ENCODE measurements at regions not wholly inside any gene's neighbourhood (a gene's known extent, or its start where the extent isn't known, plus 50 kb on each side); places are given as distances from the start of the nearest gene placed in this dataset.
"Not testable (repeated sequence)": the region's sequence is repeated elsewhere in the genome, so short reads cannot be mapped to it uniquely, and the experiment has no call there.

DNA sequence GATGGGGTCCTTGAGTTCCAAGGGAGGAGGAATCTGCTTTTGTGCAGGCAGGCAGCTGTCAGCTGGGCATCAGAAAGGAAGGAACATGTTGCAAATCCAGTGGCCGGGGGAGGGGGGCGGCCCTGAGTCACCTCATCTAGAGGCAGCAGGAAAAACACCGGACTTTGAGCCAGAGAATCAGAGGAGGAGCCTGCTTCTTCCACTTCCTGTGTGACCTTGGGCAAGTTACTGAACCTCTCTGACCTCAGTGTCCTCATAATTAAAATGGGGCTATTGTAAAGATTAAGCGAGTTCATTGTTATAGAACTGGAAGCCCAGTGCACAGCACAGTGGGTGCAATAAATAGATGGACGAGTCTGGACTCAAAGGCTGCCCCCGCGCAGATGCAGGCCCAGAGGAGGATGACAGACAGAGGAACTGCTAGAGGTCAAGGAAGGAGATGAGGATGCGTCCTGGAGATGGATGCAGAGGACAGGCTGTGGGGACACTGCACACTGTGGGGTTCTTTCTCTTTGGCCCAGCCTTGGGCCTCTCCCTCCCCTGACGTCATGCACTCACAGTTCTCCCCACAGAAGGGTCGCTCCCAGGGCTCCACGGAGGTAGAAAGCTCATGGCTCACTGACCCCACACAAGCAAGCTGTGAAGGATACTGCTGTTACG is 714.3 kb downstream of the MATN1 start:
- no peak for DNase-seq

DNA sequence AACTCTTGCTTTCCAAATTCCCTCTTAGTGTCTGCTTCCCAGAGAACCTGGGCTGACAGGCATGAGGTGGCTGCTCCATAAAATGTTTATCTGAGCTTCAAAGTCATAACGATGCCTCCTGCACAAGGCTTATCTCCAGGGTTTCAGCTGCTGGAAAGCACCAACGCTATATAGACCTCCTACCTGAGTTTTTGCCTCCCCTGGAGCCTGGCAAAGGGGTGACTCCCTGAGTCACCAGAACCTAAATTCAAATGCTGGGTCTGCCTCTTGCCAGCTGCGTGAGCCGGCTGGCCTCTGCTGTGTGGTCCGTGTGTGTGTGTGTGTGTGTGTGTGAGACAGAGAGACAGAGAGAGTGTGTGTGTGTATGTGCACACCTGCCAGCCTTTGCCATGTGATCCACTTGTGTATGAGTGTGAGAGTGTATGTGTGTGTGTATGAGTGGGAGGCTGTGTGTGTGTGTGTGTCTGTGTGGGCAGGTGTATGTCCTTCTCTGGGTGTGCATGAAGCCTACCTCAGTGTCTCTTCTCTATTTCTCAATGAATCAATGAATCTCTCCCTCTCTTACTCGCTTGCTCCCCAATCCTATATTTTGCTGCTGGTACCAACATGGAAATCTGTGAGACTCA is 714.9 kb downstream of the MATN1 start:
- DNase-seq = no peak

DNA sequence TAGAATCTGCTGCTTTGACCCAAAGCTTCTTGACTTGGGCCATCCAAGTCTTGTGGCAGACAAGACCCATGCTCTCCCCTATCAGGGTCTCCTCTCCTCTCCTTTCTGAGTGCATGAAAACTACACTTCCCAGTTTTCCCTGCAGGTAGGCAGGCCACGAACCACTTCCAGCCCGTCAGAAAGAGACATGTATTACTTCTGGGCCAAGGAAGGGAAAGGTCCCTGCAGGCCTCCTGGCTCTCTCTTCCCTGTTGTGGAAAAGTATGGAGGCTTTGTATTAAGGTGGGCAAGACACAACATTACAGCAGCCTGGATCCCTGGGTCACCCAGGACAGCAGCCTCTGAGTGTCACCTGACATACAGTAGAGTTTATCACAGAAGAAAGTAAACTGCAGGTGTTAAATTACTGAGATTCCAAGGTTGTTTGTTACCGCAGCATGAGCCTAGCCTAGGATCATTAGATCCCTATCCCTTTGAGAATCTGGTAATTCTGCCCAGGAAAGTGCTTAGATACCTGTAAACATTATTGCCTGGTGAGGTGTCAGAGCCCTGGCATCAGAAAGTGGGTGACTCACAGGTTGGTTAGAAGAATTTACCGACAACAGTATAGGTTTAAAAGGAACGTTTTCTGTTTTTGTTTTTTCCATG is 717.3 kb downstream of the MATN1 start:
- no peak for DNase-seq

DNA sequence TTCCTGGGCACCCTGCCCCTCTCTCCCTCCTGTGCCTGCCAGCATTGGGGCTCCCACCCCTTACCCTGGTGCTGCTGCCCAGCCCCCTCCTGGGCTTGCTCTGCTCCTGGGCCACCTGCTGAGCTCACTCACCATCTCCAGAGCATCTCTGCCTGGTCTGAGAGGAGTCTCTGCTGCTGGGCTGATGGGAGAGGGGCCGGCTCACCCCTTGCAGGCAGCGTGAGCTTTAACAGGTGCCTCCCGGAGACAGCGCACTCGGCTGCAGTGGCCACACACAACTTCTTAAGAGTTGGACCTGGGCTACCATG is 721.7 kb downstream of the MATN1 start:
- DNase-seq = no peak

DNA sequence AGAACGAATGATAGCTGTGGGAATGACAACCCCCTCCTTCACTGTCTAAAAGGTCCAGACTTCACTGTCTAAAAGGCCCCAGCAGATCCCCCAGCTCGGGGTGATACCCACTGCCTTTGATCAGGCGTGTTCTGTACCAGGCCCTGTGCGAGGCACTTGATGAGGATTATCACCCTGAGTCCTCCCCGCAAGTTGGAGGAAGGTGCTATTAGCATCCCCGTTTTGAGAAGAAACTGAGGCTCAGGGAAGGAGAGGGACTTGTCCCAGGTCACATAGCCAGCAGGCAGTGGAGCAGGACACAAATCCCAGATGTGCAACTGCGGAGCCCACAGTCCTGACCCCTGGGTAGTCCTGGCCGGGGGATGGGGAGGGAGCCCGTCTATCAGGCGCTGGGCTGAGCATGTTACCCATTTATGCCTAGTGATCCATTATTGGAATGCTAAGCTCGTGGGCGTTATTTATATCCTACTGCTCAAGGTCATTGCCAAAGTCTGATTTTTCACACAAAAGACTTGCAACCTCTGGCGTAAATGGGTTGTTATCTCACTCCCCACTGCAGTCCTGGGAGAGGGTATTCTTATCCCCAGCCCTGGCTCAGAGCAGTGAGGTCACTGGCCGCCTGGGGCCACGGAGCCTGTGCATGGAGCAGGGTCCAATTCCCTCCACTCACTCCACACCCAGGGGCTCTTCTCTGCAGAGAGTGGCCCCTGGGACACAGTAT is 722.2 kb downstream of the MATN1 start:
- no peak for DNase-seq

DNA sequence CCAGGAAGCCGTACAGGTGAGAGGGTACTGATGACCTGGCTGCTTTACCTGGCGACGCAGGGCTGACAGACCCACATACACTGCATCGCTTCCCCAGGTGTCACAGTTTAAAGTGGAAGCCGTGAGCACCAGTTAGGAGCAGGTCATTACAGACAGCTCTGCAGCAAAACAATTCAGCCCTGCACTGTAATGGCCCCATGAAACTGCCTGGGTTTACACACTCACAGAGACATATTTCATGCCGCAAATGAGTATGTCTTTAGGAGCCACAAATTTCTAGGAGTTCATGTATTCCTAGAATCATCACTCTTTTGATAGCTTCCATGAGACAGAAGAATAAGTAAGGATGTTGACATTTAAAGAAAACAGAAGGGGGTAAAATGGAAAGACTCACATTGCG is 723.1 kb downstream of the MATN1 start:
- no peak for DNase-seq

DNA sequence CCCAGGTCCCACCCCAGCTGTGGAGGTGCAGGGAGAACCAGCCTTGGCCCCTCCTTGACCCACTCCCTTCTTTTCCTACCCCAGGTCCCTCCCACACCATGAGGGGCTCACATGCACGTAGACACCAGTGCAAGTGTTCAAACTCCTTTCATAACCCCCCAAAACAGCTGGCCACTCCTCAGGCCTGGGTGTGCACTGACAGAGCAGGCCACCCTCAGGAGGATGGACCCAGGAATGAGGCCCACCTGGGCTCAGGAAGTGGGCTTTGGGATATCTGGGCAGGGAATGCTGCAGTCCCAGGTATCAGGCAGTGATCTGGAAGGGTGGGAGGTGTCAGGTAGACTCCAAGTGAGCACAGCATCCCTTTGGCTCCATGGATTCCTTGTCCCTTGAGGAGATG is 723.8 kb downstream of the MATN1 start:
- no peak for DNase-seq

DNA sequence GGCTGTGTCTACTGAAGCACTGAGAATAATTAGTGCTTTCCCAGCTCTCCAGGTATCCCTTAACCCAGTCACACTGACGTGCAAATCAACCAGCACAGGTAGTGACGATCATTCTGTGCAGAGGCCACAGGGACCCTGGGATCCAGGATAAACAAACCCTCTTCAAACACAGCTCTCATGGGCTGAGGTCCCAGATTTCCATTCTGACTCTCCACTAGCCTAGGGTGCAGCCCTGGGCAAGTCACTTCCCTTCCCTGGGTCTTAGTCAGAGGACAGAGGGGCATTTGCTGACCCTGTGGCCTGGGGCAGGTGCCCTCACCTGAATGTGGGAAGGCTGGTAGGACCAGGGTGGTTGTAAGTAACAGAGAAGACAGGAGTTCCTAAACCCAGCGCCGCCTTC is 724.7 kb downstream of the MATN1 start:
- DNase-seq = no peak

DNA sequence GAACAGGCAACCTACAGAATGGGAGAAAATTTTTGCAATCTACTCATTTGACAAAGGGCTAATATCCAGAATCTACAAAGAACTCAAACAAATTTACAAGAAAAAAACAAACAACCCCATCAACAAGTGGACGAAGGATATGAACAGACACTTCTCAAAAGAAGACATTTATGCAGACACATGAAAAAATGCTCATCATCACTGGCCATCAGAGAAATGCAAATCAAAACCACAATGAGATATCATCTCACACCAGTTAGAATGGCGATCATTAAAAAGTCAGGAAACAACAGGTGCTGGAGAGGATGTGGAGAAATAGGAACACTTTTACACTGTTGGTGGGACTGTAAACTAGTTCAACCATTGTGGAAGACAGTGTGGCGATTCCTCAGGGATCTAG is 725.6 kb downstream of the MATN1 start:
- not testable (repeated sequence) for DNase-seq

DNA sequence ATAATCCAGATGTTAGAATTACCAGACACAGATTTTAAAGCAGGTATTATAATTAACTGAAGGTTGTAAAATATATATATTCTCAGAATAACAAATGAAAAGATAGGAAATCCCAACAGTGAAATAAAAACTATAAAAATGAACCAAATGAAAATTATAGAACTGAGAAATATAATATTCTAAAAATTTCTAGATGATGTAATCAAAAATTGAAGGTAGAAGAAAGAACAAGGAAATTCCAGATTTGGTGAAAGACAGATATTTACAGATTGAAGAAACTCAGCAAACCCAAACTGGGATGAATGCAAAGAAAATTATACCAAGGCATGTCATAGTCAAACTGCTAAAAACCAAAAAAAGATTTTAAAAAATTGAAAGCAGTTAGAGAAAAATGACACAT is 729.4 kb downstream of the MATN1 start:
- DNase-seq = no peak

DNA sequence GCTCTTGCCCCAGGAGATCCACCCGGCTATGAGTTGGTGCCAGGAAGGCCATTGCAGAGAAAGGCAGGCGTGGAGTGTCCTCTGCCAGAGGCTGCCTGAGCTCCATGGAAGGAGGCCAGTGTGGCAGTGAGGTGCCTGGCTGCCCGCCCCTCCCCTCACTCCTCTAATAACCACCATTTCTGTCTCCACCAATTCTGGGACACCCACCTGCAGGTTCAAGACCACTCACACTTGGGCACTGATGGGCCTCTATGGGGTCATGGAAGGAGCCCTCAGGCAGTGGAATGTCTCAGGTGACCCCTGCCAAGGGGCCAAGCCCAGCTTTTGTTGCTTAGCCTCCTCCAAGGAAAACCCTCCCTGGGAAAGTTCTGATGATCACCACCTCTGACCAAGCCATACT is 731.6 kb downstream of the MATN1 start:
- DNase-seq = no peak

DNA sequence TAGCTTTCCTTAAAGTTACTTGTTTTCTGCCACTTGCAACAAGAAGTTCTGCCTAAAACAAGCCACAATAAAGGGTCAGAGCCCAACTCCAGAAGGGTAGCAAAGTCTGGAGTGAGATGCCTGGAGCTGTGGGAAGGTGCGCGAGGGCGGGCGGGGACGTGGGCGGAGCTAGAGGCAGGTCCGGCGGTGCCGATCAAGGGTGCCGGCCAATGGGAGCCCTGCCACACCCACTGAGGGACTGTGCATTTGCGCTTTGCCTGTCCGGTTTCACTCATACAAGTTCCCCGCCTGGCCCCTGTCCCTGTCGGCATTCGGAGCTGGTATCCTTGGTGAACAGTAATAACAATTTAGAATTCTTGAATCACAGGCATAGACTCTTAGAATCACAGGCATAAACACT is 732.4 kb downstream of the MATN1 start:
- DNase-seq = no peak

DNA sequence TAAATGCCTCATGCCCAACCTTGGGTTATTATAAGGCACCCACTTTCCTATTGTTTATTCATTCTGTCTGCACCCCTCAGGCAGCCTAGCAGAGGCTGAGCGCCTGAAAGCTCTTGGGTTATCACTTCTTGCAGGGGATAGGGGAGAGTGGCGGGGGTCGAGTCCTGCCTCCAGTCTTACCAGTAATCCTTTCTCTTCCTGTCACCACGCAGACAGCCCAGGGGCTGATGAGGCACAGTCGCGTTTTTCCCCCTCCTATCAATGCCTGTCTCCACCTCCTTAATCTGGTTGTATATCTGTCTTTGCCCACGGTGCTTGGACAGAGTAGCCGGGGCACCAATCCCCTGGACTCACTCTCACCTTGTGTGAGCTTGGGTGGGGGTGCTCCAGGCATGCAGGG is 733.1 kb downstream of the MATN1 start:
- no peak for DNase-seq

DNA sequence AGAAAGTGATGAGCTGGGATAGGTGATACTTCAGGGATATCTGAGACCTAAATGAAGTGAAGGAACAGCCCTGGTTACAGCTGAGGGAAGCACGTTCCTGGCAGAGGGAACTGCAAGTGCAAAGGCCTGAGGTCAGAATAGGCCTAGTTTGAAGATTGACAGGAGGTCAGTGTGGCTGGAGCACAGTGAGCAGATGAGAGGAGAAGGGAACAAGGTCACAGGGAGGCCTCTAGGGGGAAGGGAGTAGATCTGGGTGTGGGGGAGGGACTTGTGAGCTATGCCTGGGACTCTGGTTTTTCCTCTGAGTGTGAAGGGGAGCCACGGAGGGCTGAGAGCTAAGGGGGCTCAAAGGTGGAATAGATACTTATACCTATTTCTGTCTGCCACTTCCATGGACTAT is 736.4 kb downstream of the MATN1 start:
- DNase-seq = no peak

DNA sequence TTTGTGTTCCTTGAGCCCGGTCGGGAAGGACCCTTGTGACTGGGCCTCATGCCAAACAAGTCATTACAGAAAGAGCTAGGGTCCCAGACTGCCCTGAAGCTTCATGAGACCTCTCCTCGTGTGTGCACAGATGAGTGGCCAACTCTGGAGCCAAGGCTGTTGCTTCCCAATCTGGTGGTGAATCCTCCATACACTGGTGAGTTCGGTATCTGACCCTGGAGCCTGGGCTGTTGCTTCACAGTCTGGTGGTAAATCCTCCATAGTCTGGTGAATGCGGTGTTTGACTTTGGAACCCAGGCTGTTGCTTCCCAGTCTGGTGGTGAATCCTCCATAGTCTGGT is 737.8 kb downstream of the MATN1 start:
- no peak for DNase-seq

DNA sequence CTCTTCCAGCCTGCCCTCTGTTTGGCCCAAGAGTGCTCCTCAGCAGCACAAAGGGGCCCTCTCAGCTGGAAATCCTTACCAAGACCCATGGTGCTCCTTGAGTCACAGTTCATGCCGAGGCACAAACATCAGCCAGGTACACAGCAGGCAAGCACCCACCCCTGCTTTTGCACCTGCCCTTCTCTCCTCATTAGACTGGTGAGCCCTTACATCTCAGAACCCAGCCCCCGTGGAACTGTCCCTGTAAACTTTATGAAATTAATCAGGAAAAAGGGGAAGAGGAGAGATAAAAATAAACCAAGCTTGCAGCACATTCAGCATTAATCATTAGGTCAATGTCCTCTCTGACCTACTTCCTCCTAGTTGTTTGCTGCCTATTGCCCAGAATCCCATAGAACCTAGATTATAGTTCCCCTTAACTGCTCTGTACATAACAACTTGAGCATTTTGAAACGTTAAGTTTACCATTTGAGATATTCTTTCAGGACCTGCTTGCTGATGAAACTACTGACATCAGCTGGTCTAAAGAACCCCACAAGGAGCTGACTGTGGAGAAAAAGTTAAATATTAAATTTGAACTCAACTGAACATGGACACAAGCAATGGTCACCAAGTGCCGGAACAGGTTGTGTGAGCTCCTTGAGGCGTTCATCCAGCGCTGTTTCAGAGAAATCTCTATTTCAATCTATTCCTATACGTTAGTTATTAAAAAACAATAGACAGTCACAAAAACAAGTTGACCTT is 738.4 kb downstream of the MATN1 start:
- DNase-seq = no peak

DNA sequence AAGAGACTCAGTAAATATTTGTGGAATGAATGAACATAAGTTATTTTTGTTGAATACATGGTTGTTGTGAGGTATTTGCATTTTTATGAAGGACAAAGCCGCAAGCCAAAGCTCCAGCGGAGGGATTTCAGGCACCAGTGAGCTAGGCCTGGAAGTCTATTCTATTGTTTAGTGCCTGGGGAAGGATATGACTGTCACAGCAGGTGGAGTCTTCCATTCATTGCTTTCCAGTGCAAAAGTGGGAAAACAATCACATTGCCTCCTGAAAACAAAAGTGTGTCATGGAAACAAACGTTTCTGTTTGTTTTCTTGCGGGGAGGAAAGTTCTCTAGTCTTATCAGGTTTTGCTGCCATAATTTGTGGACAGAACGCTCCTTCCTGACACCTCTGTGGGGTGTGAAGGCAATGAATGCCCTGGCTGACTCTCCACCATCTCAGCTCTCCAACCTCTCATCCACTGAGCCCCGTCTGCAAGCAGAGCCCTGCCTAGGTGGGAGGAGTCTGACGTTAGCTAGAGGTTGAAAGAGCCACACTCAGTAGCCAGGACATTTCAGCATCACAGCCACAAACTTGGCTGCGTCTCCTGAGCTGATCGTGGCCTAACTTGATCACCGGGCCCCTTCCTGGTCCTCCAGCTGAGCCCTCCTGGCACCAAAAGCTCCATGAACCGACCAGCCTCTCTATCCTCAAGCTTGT is 739.1 kb downstream of the MATN1 start:
- DNase-seq = no peak

DNA sequence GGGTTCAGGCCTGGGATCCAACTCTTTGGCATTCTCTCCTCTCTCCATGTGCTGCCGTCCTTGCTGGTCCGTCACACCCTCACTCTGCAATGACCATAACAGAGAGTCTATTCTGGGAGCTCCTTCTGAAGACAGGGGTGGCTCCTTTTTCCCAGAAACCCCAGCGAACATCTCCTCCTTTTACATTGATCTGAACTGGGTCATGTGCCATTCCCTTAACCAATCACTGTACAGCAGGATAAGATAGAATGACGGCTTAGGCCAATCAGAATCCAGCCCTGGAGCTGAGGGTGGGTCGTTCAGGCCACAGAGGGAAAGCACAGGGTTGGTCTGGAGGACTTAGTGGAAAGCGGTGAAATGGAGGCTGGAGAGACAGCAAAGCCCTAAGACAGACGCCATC is 740.1 kb downstream of the MATN1 start:
- no peak for DNase-seq

DNA sequence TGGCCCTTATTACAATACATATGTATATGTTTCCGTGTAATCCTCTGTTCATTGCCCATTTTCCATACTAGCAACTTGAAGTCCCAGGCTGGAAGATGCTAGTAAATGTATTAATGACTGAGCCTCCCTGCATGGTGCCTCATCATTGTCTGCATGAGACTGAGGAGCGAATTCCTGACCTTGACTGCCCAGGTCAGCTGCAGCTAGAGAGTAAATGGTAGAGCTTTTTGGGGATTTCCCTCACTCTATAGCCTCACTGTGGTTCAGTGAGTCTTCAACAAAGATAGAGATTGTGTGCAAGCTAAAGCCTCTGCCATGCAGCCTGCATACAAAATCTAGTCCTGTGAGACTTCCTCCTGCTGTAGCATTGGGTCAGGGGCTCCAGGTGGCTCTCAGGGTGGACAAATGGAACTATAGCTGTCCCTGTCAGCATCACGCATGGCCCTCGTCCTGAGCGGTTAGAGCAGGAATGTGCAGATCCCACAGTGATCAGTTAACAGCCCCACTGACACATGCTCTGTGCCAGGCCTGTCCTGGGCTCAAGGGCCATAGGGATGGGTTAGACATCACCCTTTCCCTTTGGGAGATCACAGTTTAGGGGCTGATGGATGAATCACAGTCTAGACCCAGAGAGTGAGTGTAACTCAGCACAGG is 741.7 kb downstream of the MATN1 start:
- no peak for DNase-seq

DNA sequence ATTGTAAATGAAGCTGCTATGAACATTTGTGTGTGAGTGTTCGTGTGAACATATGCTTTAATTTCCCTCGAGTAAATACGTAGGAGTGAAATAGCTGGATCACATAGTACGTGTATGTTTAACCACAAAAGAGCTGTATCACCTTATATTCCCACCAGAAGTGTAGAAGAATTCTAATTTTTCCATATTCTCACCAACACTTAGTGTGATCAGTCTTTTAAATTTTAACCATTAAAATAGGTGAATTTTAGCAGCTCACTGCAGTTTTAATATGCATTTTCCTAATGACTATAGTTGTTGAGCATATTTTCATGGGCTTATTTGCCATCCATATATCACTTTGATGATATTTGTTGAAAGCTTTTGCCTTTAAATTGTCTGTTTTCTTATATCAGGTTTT is 741.2 kb downstream of the PTPRU start:
- DNase-seq = no peak

DNA sequence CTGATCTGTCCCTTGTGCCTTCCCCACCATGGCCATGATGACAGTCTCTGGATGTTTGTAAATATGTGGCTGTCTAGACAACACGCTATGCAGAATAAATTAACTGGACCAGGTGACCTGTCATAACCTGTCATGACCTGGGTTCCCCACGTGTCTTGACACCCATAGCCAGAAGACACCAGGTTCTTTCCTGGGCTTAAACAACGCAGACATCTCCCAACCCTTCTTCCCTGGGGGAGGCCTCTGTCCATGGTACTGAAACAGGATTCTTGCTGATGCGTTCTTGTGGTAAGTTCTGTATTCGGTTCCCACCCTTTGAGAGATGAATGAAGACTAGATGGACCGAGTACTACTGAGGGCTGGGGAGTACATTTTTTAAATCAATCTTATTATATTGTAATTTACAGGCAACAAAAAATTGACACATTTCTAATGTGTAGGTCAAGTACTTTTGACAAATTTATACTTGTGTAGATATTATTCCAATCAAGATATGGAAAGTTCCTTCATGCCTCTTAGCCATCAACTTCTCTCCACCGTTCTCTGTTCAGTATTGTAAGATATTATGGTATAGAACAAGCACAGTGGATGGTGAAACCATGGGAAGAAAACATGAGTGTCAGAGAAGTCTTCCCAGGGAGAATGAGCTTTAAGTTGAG is 738.8 kb downstream of the PTPRU start:
- DNase-seq = no peak

DNA sequence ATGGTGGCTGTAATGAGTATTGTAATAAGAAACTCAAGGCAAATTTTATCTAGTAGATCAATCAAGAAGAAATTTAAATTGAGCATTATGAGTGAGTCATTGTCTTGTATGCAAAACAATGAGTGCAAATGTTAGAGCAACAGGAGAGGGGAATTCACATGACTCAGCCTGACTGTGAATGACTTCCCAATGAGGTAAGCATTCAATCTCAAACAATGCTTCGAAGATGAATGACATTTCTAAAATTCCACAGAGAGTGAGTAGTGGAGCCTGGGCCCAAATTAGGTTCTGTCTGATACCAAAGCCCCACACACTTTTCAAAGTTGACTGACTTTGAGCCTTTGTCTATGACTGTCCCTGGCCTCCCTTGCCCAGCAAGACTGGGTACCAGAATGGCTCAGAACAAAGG is 738.0 kb downstream of the PTPRU start:
- DNase-seq = no peak
